Right lobe of liver (tissue), 6 donors: ENCODE measurements at regions not wholly inside any gene's neighbourhood (a gene's known extent, or its start where the extent isn't known, plus 50 kb on each side); places are given as distances from the start of the nearest gene placed in this dataset.

Source experiments
- ATAC-seq, 4 donors: fragments of 200-7000 bp; cut with Tn5 transposase; one replicate each; pipeline ENCODE4 v1.9.1; 2020; ENCODE audit warnings: mild to moderate bottlenecking in 4 of 4, moderate library complexity in 4 of 4
- DNase-seq, 3 donors: peaks; one replicate each; pipeline ENCODE4 v3.0.0-alpha.2; 2020
- H3K27ac ChIP-seq, 3 donors: fragments of 200-600 bp; one replicate each; pipeline ENCODE4 v1.8.0; 2022
- H3K27me3 ChIP-seq, 2 donors: fragments of 200-600 bp; one replicate each; pipeline ENCODE4 v1.8.0; 2022
- H3K36me3 ChIP-seq, 4 donors: fragments of 200-600 bp; sonication (generic) in 1 of 4; one replicate each; pipeline versions ENCODE4 v1.5.1 to v1.8.0; 2017 to 2022; ENCODE audit warnings: control low read depth in 1 of 4
- H3K4me1 ChIP-seq, 4 donors: fragments of 200-600 bp; sonication (generic) in 1 of 4; one replicate each; pipeline versions ENCODE4 v1.5.1 to v1.8.0; 2017 to 2022; ENCODE audit warnings: control low read depth in 1 of 4
- H3K4me3 ChIP-seq, 3 donors: fragments of 200-600 bp; one replicate each; pipeline ENCODE4 v1.8.0; 2022
- H3K9me3 ChIP-seq, 4 donors: fragments of 200-600 bp; sonication (generic) in 1 of 4; one replicate each; pipeline versions ENCODE4 v1.5.1 to v1.8.0; 2017 to 2022; ENCODE audit warnings: control low read depth in 1 of 4
- CTCF ChIP-seq, 4 donors: fragments of 200-600 bp in 3 of 4; fragments of 450-650 bp in 1 of 4; IDR thresholded peaks; one replicate each; pipeline versions ENCODE4 v1.5.1 to v1.8.0; 2016 to 2022; ENCODE audit warnings: antibody characterized with exemption in 4 of 4, mild to moderate bottlenecking in 2 of 4
- POLR2A ChIP-seq: fragments of 450-650 bp; IDR thresholded peaks from one replicate; pipeline ENCODE4 v1.6.1; 2017; ENCODE audit warnings: antibody characterized with exemption, mild to moderate bottlenecking
- WGBS: methylation state at CpG from one replicate; pipeline ENCODE4 v1.1.6; 2018; ENCODE audit warnings: low coverage, low lambda C conversion rate; ENCODE audit not compliant: insufficient coverage; ENCODE audit errors: missing lambda C conversion rate; 5-methylcytosine and 5-hydroxymethylcytosine counted together
- intact Hi-C, 2 donors: fragments of 100-400 bp; cut with DNase I; formaldehyde crosslinking; loops; one replicate each; pipeline versions ENCODE4 v1.11.2 to v1.14.1; 2022
- donor health status: DM: no; HTN: yes; CAD: no.
- donor health status: DM: no; HTN: no; CAD: no.
- donor health status: DM: no; HTN: no; CAD: no.
- donor health status: DM: no; HTN: yes; CAD: no.
- donor health status: DM: no; HTN: yes; CAD: no.

DNA sequence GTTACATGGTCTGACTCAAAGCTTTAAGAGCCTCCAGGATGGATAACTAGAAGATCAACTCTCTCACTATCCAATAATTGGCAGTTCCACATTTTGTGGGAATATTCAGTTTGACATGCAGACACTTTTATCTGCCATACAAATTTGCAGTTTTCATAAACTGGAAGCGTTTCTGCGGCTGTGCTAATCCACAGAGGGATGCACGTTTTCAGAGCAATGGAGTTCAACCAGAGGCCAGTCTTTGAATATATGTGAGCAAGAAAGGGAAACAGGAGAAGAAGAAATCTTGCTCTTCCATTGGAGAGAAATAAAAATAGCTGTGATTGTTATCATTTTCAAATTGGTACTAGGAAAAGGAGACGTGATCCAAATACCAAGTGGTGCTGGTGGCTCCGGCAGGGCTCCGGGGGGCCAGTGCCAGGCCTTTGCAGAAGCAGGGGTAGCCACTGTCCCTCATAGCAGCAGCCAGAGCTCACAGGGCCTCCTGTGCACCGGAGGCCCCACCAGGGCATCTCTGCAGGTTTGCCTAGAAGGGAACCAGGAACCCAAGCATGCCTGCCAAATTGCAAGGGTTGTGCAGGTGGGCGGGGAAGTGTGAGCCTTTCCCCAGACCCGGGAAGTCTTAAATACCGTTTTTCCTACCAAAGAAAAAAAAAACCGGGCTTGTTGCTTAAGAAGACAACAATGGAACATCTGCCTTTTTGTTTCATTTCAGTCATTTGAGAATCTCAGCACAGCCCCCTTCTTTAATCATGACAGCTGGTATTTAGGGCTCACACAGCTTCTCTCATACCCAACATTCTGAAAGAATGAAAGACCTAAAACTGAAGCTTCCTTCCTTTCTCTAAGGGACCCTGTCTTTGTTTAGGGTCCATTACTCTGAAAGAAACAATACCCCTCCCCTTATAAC is 791.1 kb upstream of the SOX11 start:
- Histone ChIP-seq H3K4me1 (no peaks in the 10 kb centered on the region), H3K4me3 (no peak overlapping the region), H3K27me3 (no peaks in the 10 kb centered on the region), H3K9me3 (no peaks in the 10 kb centered on the region), H3K27ac (no peak overlapping the region), H3K36me3 (no peaks in the 10 kb centered on the region)
- intact Hi-C loops = no loop called here
- DNase-seq (no peak), ATAC-seq (no peak)
- TF ChIP-seq CTCF (IDR thresholded peaks at IDR 0.05) (no peak), POLR2A (no peak)
- WGBS = 37% methylated on average over 8 of the region's 11 CpGs

- no peak overlapping the region for H3K4me3 ChIP-seq
- no peaks in the 10 kb centered on the region for H3K4me1 ChIP-seq
- TF ChIP-seq CTCF (IDR thresholded peaks at IDR 0.05) (no peak), POLR2A (no peak)
- ATAC-seq = no peak
- 56% methylated on average over 12 of the region's 12 CpGs for WGBS
- intact Hi-C loops = no loop called here
- no peak for DNase-seq
- no peaks in the 10 kb centered on the region for H3K27me3 ChIP-seq
- no peaks in the 10 kb centered on the region for H3K36me3 ChIP-seq
- no peak overlapping the region for H3K27ac ChIP-seq
- H3K9me3 ChIP-seq = no peaks in the 10 kb centered on the region
Measured at GRCh38 chr2:4903656-4904348, 788.4 kb upstream of the SOX11 start.

- no peaks in the 10 kb centered on the region for H3K36me3 ChIP-seq
- intact Hi-C loops = no loop called here
- ATAC-seq (no peak), DNase-seq (no peak)
- 33% methylated on average over 1 of the region's 6 CpGs for WGBS
- no peak overlapping the region for H3K27ac ChIP-seq
- no peaks in the 10 kb centered on the region for H3K4me1 ChIP-seq
- no peak for TF ChIP-seq CTCF (IDR thresholded peaks at IDR 0.05)
- no peak for TF ChIP-seq POLR2A
- no peak overlapping the region for H3K4me3 ChIP-seq
- no peaks in the 10 kb centered on the region for H3K9me3 ChIP-seq
- H3K27me3 ChIP-seq = no peaks in the 10 kb centered on the region
Measured at GRCh38 chr2:4908461-4908860, 783.7 kb upstream of the SOX11 start.

GRCh38 chr2:4909346-4910009 is 782.7 kb upstream of the SOX11 start:
- H3K4me3 ChIP-seq = no peak overlapping the region
- DNase-seq = no peak
- 54% methylated on average over 7 of the region's 9 CpGs for WGBS
- H3K27ac ChIP-seq = no peak overlapping the region
- H3K27me3 ChIP-seq = no peaks in the 10 kb centered on the region
- H3K9me3 ChIP-seq = no peaks in the 10 kb centered on the region
- no peaks in the 10 kb centered on the region for H3K4me1 ChIP-seq
- ATAC-seq = no peak
- intact Hi-C loops = no loop called here
- TF ChIP-seq POLR2A (no peak), CTCF (IDR thresholded peaks at IDR 0.05) (no peak)
- H3K36me3 ChIP-seq = no peaks in the 10 kb centered on the region
